DND-41 (cell line): ENCODE measurements at regions not wholly inside any gene's neighbourhood (a gene's known extent, or its start where the extent isn't known, plus 50 kb on each side); places are given as distances from the start of the nearest gene placed in this dataset.

Source experiments
- CTCF ChIP-seq: IDR thresholded peaks from 2 replicates; pipeline ENCODE4 v1.5.1; 2012; ENCODE audit warnings: borderline replicate concordance, low read length, moderate library complexity, mild to moderate bottlenecking; ENCODE audit not compliant: poor library complexity, severe bottlenecking; ENCODE audit errors: extremely low read depth
- EZH2 ChIP-seq: IDR thresholded peaks from 3 replicates; pipeline ENCODE4 v1.6.1; 2012; ENCODE audit warnings: borderline replicate concordance, low read depth, mild to moderate bottlenecking, moderate library complexity, low read length, inconsistent platforms; ENCODE audit not compliant: severe bottlenecking

GRCh38 chr4:103423261-103423660 is 225.1 kb upstream of the CENPE start:
- TF ChIP-seq CTCF (no peak), EZH2 (no peak)
